NCI-H2171 (cell line): ENCODE measurements at regions not wholly inside any gene's neighbourhood (a gene's known extent, or its start where the extent isn't known, plus 50 kb on each side); places are given as distances from the start of the nearest gene placed in this dataset.

Experiments
- DNase-seq: peaks from one replicate; lab custom pipeline; 2025; lab: John Stamatoyannopoulos, UW

GRCh38 chr13:34002924-34003323, 185.0 kb downstream of the RFC3 start:
- DNase-seq: no peak

- DNase-seq: no peak
These were observed 185.7 kb downstream of the RFC3 start for GRCh38 chr13:34003656-34004055.

GRCh38 chr13:34004676-34005075, 186.7 kb downstream of the RFC3 start:
- DNase-seq: peak; percentile 44

DNA sequence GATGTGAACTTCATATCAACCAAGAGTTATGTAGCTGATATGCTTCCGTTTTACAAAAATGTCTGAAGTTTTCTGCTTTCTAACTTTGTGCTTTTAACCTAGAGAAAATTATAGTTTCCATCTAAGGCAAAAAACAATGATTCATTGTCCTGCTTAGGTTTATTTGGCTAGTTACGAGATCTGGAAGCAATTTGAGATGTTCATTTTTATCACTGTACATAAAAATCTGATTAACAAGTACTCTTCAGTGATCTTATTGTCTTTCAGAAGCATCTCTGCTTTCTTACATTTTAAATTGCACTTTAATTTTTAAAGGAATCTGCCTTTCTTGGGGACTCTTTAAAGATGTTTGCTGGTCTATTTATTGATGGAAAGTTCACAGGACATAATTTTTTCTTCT, 188.1 kb downstream of the RFC3 start:
- DNase-seq: no peak

GRCh38 chr13:34011552-34012085, 193.7 kb downstream of the RFC3 start:
- DNase-seq: no peak

DNA sequence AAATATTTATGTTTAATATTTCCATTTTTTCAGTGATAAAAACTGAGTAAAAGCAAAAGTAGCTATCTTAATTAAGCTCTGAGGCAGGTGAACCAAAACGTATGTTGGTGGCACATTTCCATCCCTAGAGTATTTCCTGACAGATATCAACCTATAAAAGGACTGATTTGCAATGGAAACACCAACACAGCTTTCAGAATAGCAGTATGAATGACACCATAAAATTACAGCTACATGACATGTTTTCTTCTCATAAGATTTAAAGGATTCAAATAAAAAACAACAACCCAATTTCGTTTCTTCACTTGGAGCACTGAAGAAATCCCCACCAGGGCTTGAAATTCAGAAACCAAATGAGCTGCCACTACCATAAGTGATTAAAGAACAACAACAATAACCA, 194.4 kb downstream of the RFC3 start:
- DNase-seq: no peak

- no peak for DNase-seq
These were observed 195.1 kb downstream of the RFC3 start for GRCh38 chr13:34013061-34013460.

GRCh38 chr13:34017231-34017630, 199.3 kb downstream of the RFC3 start:
- no peak for DNase-seq

DNA sequence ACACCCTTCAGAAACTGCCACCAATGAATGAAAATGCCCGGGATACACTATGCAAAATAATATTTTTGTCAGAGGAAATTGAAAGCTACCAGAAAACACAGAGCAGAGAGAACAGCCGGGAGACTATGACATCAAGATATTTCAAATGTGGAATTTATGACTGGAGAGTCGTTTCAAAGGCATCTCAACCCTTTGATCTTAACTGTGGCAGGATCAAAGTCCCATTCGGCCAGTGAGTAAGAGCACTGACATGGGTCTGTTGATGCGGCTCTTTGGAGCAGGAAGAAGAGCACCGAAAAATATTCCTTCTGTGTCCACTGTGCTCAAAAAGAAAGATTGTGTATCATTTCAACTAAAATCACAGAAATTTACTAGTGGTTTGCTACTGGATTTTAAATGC, 201.9 kb downstream of the RFC3 start:
- DNase-seq: no peak

DNA sequence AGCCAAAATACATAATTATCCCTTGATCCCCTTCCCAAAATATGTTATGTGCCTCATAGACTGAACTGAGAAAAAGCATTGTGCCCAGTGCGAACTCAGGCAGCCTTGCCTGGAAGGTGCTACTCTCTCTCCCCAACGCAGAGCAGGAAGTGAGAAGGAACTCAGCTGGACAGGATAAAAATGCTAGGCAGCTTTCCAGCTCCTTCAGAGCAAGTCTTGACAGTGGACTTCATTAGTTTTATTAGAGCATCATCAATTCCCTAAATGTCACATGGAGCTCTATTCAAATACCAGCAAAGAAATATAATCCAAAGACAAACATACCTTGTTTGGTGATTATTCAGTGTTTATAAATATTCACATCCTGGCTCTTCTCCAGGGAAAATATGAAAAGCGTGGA, 202.4 kb downstream of the RFC3 start:
- no peak for DNase-seq

- DNase-seq: no peak
These were observed 203.7 kb downstream of the RFC3 start for GRCh38 chr13:34021619-34022018.

GRCh38 chr13:34025746-34026145, 207.8 kb downstream of the RFC3 start:
- DNase-seq: no peak

DNA sequence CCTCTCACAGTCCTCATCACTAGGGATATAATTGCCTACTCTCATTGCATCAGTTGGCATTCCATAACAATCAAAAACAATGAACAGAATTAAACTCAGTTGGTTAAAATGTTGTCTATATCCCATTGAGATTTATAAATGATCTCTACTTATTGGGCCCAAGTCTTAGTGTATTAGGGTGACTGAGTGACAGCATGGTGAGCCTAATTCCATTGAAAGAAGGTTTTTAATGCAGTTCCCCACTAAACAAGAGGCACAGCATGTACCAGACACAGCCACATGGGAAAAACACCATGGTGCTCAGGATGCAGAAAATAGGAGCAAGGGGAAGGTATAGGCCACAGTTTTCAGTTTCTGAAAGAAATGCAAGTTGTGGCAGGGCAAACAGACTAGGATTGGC, 208.4 kb downstream of the RFC3 start:
- no peak for DNase-seq

GRCh38 chr13:34028496-34029442, 210.8 kb downstream of the RFC3 start:
- DNase-seq: no peak

GRCh38 chr13:34030782-34031181, 212.8 kb downstream of the RFC3 start:
- DNase-seq: no peak

DNA sequence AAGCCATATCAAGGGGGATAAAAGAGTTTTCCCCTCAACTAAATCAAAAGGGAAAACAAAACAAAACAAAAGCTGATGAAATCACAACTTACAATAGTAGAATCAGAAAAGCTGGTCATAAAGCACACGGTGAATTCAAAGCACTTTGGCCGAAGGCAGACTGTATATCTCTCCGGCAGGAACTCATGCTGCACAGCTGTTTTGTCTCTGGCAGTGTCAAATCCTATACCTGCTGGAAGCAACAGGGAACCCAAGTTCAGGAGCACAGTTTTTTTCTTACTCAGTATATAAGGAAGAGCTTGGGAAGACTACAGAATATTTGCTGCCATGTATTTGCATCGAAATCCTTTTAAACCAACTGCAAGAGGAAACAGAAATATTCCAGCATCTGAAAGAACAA, 213.7 kb downstream of the RFC3 start:
- no peak for DNase-seq

- DNase-seq: no peak
These were observed 216.5 kb downstream of the RFC3 start for GRCh38 chr13:34034411-34034810.

GRCh38 chr13:34035178-34035577, 217.2 kb downstream of the RFC3 start:
- DNase-seq: no peak

- DNase-seq: no peak
These were observed 217.9 kb downstream of the RFC3 start for GRCh38 chr13:34035676-34036325.

DNA sequence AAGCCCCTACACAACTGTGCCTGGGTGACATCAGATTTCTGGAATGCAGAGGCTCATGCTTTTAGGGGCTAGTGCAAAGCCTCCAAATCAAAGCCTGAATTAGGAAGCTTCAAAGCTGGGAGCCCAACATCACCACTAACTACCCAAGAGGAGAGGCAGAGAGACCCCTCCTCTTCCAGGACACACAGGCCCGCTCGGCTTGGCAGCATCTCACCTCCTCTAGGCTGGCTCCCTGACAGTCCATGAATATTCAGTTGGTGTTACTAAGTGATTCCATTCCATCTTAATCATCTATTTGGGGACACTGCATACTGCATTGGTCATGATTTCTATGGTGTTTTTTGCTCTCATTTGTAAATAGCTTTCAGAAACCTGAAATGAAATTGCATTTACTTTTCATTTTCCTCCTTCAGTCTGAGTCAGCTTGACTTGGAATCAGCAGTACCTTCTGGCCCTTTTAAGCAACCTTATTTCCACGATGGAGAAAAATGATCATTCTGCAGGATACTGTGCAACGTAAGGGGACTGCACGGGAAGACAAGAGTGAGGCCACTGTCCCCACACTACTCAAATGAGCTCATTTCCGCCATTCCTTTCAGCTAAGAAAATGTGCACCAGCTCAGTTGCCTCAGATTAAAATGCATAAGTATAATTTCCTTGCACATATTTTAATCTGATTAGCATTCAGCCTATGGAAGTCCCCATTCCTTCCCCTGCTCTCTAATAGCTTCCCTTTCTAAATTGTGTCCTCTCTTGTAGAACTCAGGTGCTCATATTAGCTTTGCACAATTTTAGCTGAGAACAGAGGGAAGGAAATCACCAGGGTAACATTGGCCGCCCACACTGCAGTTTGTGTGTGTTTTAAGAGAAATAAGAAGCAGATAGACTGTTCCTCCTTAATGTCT, 219.9 kb downstream of the RFC3 start:
- DNase-seq: no peak

GRCh38 chr13:34038541-34039068, 220.7 kb downstream of the RFC3 start:
- no peak for DNase-seq

DNA sequence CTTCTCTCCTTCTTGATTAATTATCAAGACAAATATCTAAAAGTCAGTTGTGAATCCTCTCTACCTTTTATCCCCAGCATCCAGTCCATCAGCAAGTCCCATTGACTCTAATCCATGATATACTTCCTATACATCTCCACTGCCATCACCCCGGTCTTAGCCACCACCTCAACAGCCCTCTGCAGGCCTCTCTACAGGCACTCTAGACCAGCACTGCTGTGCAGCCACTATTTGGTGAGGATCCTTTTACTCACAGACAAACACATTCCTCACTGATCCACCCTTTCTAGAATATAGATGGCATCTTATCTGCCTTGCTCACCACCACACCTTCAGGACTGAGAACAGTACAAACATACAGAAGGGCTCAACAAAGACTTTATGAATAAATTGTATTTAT, 221.7 kb downstream of the RFC3 start:
- DNase-seq: no peak
